Tibial artery (tissue), 4 donors: ENCODE measurements at regions not wholly inside any gene's neighbourhood (a gene's known extent, or its start where the extent isn't known, plus 50 kb on each side); places are given as distances from the start of the nearest gene placed in this dataset.

Source experiments
- DNase-seq, 2 donors: peaks; one replicate each; pipeline ENCODE4 v3.0.0-alpha.2; 2019
- H3K27ac ChIP-seq, 2 donors: fragments of 200-600 bp; sonication (generic) in 1 of 2; 1 replicate in 1 of 2; 2 replicates in 1 of 2; pipeline ENCODE4 v1.5.1; 2018 to 2019; ENCODE audit warnings: mild to moderate bottlenecking in 1 of 2
- H3K27me3 ChIP-seq, 2 donors: fragments of 200-600 bp; sonication (generic) in 1 of 2; one replicate each; pipeline versions ENCODE4 v1.5.1 to v1.6.0; 2016 to 2019
- H3K36me3 ChIP-seq, 3 donors: fragments of 200-600 bp; sonication (generic) in 2 of 3; one replicate each; pipeline ENCODE4 v1.5.1; 2016 to 2019; ENCODE audit warnings: mild to moderate bottlenecking in 2 of 3
- H3K4me1 ChIP-seq, 4 donors: fragments of 200-600 bp; sonication (generic) in 2 of 4; 1 replicate in 3 of 4; 2 replicates in 1 of 4; pipeline ENCODE4 v1.5.1; 2016 to 2019
- H3K4me3 ChIP-seq, 2 donors: fragments of 200-600 bp; sonication (generic) in 1 of 2; 1 replicate in 1 of 2; 2 replicates in 1 of 2; pipeline ENCODE4 v1.5.1; 2018 to 2019; ENCODE audit warnings: mild to moderate bottlenecking in 2 of 2
- H3K9me3 ChIP-seq, 3 donors: fragments of 200-600 bp; sonication (generic) in 1 of 3; one replicate each; pipeline ENCODE4 v1.5.1; 2016 to 2019
- CTCF ChIP-seq, 2 experiments: fragments of 200-600 bp in 1 of 2; fragments of 450-650 bp in 1 of 2; IDR thresholded peaks; one replicate each; pipeline ENCODE4 v1.5.1; 2017 to 2019; ENCODE audit warnings: antibody characterized with exemption in 2 of 2, mild to moderate bottlenecking in 1 of 2, moderate library complexity in 1 of 2
- intact Hi-C: fragments of 100-400 bp; cut with DNase I; formaldehyde crosslinking; loops from one replicate; pipeline ENCODE4 v1.15.0; 2023; ENCODE audit warnings: low total_unique reads

DNA sequence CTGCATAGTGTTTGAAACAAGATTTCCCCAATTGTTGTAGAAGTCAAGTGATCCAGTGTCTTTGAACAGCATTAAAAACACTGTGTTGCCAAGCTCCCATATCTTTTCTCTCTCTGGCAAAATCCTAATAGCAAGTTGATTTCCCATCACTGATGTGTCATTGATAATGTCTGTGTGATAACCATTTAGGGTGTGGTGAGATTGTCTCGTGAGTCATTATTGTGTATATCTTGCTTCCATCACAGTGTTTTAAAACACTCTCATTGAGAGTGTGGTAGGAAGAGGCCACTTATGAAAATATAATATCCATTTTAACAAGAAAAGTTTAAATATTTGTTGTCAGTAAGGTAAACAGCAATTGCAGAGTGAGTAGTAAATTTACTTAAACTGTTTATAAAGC lies 74.7 kb downstream of the PRORP start:
- Histone ChIP-seq H3K27ac (no peak overlapping the region), H3K36me3 (peaks cover 0 to 5% (median 0%) of the 10 kb centered on the region in 3 donors), H3K4me3 (no peak overlapping the region), H3K4me1 (no peaks in the 10 kb centered on the region), H3K27me3 (no peaks in the 10 kb centered on the region), H3K9me3 (no peaks in the 10 kb centered on the region)
- TF ChIP-seq CTCF (IDR thresholded peaks at IDR 0.05) = no peak
- intact Hi-C loops = no loop called here
- DNase-seq = no peak

DNA sequence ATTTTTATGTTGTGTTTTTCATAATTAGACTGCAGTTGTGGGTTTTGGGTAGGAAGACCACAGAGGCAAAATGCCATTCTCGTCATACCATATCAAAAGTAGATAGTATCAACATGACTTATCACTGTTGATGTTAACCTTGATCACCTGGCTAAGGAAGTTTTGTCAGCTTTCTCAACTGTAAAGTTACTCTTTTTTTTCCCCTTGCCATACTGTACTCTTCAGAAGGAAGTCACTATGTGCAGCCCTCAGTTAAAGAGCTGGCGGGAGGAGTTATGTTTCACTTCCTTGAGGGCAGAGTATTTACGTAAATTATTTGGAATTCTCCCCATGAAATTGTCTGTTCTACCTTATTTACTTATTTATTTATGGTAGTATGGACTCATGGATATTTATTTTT lies 78.7 kb downstream of the PRORP start:
- intact Hi-C loops = loop anchor here (10.0 kb wide), 1 partner anchor 56 kb away; no protein-coding TSS in a partner anchor

DNA sequence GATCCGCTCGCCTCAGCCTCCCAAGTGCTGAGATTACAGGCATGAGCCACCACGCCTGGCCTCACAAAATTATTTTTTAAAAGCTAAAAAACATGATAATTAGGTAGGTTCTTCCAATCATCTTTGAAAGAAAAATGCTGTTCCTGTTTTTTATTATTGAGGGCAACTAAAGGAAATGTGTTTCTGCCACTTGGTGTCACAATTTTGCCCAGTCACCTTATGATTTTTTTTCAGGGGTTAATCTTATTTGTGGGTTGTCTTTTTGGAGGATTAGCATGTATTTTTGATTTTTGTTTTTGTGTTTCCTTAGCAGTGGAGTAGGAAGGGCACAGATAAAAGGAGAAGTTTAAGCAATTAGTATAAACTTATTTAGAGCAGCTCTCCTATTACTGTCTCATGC lies 79.8 kb downstream of the PRORP start:
- intact Hi-C loops = loop anchor here (10.0 kb wide), 1 partner anchor 57 kb away; no protein-coding TSS in a partner anchor
- H3K9me3 ChIP-seq = no peaks in the 10 kb centered on the region
- DNase-seq = no peak
- no peak overlapping the region for H3K4me3 ChIP-seq
- TF ChIP-seq CTCF (IDR thresholded peaks at IDR 0.05) = no peak
- no peaks in the 10 kb centered on the region for H3K36me3 ChIP-seq
- no peak overlapping the region for H3K27ac ChIP-seq
- no peaks in the 10 kb centered on the region for H3K4me1 ChIP-seq
- no peaks in the 10 kb centered on the region for H3K27me3 ChIP-seq

More for the DNA sequence above, 78.7 kb downstream of the PRORP start:
- H3K27ac ChIP-seq = no peak overlapping the region
- no peak for TF ChIP-seq CTCF (IDR thresholded peaks at IDR 0.05)
- H3K9me3 ChIP-seq = no peaks in the 10 kb centered on the region
- DNase-seq = no peak
- H3K4me1 ChIP-seq = no peaks in the 10 kb centered on the region
- H3K36me3 ChIP-seq = no peaks in the 10 kb centered on the region
- H3K4me3 ChIP-seq = no peak overlapping the region
- no peaks in the 10 kb centered on the region for H3K27me3 ChIP-seq

GRCh38 chr14:35205737-35206136 lies 83.4 kb downstream of the PRORP start:
- H3K4me1 ChIP-seq = no peaks in the 10 kb centered on the region
- intact Hi-C loops = loop anchor here (10.0 kb wide), 1 partner anchor 61 kb away; no protein-coding TSS in a partner anchor
- no peak overlapping the region for H3K27ac ChIP-seq
- DNase-seq = no peak
- TF ChIP-seq CTCF (IDR thresholded peaks at IDR 0.05) = no peak
- H3K27me3 ChIP-seq = no peaks in the 10 kb centered on the region
- H3K9me3 ChIP-seq = no peaks in the 10 kb centered on the region
- no peak overlapping the region for H3K4me3 ChIP-seq
- no peaks in the 10 kb centered on the region for H3K36me3 ChIP-seq

- DNase-seq = no peak
- H3K4me3 ChIP-seq = no peak overlapping the region
- H3K27ac ChIP-seq = no peak overlapping the region
- H3K4me1 ChIP-seq = peaks cover 0 to 11% (median 1%) of the 10 kb centered on the region in 4 donors
- no peaks in the 10 kb centered on the region for H3K9me3 ChIP-seq
- intact Hi-C loops = loop anchor here (5.0 kb wide), 1 partner anchor 196 kb away; no protein-coding TSS in a partner anchor
- H3K27me3 ChIP-seq = no peaks in the 10 kb centered on the region
- H3K36me3 ChIP-seq = no peaks in the 10 kb centered on the region
- no peak for TF ChIP-seq CTCF (IDR thresholded peaks at IDR 0.05)
These were observed 81.1 kb upstream of the PSMA6 start for GRCh38 chr14:35211067-35211466.
